CD4-positive, alpha-beta memory T cell (primary cell): ENCODE measurements at regions not wholly inside any gene's neighbourhood (a gene's known extent, or its start where the extent isn't known, plus 50 kb on each side); places are given as distances from the start of the nearest gene placed in this dataset.

ENCODE experiments used
- CTCF ChIA-PET: fragments of 350-600 bp; sonication (Branson Sonifier 250); formaldehyde crosslinking; loops from one replicate; lab custom pipeline; 2021; ENCODE audit warnings: inconsistent platforms; ENCODE audit not compliant: partially characterized antibody; lab: Charles Lee
- POLR2A ChIA-PET: fragments of 350-600 bp; sonication (Branson Sonifier 250); formaldehyde crosslinking; loops from one replicate; lab custom pipeline; 2021; ENCODE audit not compliant: partially characterized antibody; lab: Charles Lee
- DNase-seq, 5 donors: peaks; one replicate each; pipeline versions ENCODE4 v3.0.0 to v3.0.0-alpha.2; 2020 to 2022; ENCODE audit warnings: mixed read lengths in 1 of 5
- H3K27ac ChIP-seq: one replicate; pipeline ENCODE4 v1.7.0; 2013; ENCODE audit warnings: low read depth, low read length
- H3K27me3 ChIP-seq: 2 replicates; pipeline ENCODE4 v1.7.0; 2013; ENCODE audit warnings: mild to moderate bottlenecking, low read length, moderate library complexity; ENCODE audit not compliant: insufficient read depth
- H3K36me3 ChIP-seq: 2 replicates; pipeline ENCODE4 v1.7.0; 2013; ENCODE audit warnings: mild to moderate bottlenecking, low read length, moderate library complexity; ENCODE audit not compliant: insufficient read depth
- H3K4me1 ChIP-seq: 2 replicates; pipeline ENCODE4 v1.7.0; 2013; ENCODE audit warnings: mild to moderate bottlenecking, low read length, moderate library complexity; ENCODE audit not compliant: insufficient read depth
- H3K4me3 ChIP-seq, 2 donors: one replicate each; pipeline ENCODE4 v1.7.0; 2013; ENCODE audit warnings: low read length in 2 of 2, mild to moderate bottlenecking in 1 of 2
- H3K9me3 ChIP-seq, 2 donors: one replicate each; pipeline ENCODE4 v1.7.0; 2013; ENCODE audit warnings: low read length in 2 of 2, control low read depth in 1 of 2; ENCODE audit not compliant: control insufficient read depth in 1 of 2
- H3K27ac Mint-ChIP-seq, 7 donors: one replicate each; pipeline ENCODE4 v1.8.0; 2020 to 2021; ENCODE audit warnings: mixed read lengths in 7 of 7, mild to moderate bottlenecking in 6 of 7, inconsistent platforms in 3 of 7, moderate library complexity in 3 of 7
- H3K27me3 Mint-ChIP-seq, 2 donors: one replicate each; pipeline ENCODE4 v1.8.0; 2020 to 2021; ENCODE audit warnings: mixed read lengths in 2 of 2
- H3K36me3 Mint-ChIP-seq, 2 donors: one replicate each; pipeline ENCODE4 v1.8.0; 2020 to 2021; ENCODE audit warnings: mixed read lengths in 2 of 2, inconsistent platforms in 1 of 2, mild to moderate bottlenecking in 1 of 2
- H3K4me1 Mint-ChIP-seq, 4 donors: one replicate each; pipeline ENCODE4 v1.8.0; 2020 to 2021; ENCODE audit warnings: mixed read lengths in 4 of 4, mild to moderate bottlenecking in 1 of 4
- H3K4me3 Mint-ChIP-seq, 8 donors: one replicate each; pipeline ENCODE4 v1.8.0; 2020 to 2021; ENCODE audit warnings: mixed read lengths in 8 of 8, mild to moderate bottlenecking in 7 of 8, moderate library complexity in 6 of 8, inconsistent platforms in 3 of 8
- H3K9me3 Mint-ChIP-seq, 8 donors: one replicate each; pipeline ENCODE4 v1.8.0; 2020 to 2021; ENCODE audit warnings: mixed read lengths in 8 of 8, mild to moderate bottlenecking in 5 of 8, inconsistent platforms in 3 of 8, moderate library complexity in 1 of 8
- intact Hi-C: fragments of 100-400 bp; cut with micrococcal nuclease; formaldehyde crosslinking; loops from one replicate; pipeline ENCODE4 v1.15.1; 2023

DNA sequence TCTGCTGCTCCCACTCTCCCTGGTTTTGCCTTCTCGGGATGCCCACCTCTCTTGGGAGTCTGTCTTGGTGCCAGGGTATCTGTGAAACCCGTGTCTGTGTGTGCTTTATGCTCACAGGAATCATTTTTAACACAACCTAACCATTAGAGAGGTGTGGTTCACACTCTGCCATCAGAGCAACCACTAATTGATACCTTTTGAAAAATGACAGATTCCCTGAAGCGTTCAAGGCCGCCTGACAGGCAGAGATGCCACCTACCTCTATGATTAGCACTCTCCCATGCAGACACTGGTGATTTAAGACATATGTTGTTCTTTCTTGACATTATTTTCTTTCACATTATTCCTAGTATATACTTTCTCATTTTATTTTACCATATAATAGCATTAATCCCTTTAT lies 207.3 kb upstream of the SGCD start:
- H3K9me3 Mint-ChIP-seq: peaks cover 0 to 6% (median 0%) of the 10 kb centered on the region in 8 donors
- H3K4me1 Mint-ChIP-seq: no peaks in the 10 kb centered on the region
- H3K27ac Mint-ChIP-seq: no peak overlapping the region
- no peak overlapping the region for H3K27ac ChIP-seq
- intact Hi-C loops: no loop called here
- POLR2A ChIA-PET: no interaction called here
- H3K27me3 Mint-ChIP-seq: peaks cover 6 to 9% of the 10 kb centered on the region in 2 donors
- no peaks in the 10 kb centered on the region for H3K36me3 ChIP-seq
- DNase-seq: no peak
- H3K27me3 ChIP-seq: no peaks in the 10 kb centered on the region
- no peaks in the 10 kb centered on the region for H3K9me3 ChIP-seq
- H3K4me1 ChIP-seq: no peaks in the 10 kb centered on the region
- H3K36me3 Mint-ChIP-seq: no peaks in the 10 kb centered on the region
- no peak overlapping the region for H3K4me3 Mint-ChIP-seq
- H3K4me3 ChIP-seq: no peak overlapping the region
- CTCF ChIA-PET: no interaction called here

DNA sequence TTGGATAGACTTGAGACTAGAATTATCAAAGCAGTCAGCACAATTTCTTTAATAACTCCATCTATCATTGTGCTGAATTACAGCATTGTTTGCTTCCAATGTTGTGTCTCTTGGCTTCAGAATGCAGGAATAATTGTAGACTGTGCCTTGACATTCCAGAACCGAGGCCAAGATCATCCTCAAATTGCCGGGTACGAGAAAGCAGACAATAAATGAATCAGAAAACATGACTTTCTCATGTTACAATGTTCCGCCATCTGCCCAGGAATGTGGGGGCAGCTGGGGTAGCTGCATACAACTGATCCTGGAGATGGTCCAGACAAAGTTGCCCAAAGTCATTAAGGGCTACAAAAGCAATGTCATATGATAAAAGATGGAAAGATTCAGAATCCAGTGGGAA lies 206.2 kb upstream of the SGCD start:
- Histone ChIP-seq H3K9me3 (no peaks in the 10 kb centered on the region), H3K4me3 (no peak overlapping the region), H3K27ac (no peak overlapping the region), H3K27me3 (no peaks in the 10 kb centered on the region), H3K36me3 (no peaks in the 10 kb centered on the region), H3K4me1 (no peaks in the 10 kb centered on the region)
- H3K4me3 Mint-ChIP-seq: no peak overlapping the region
- no peak for DNase-seq
- H3K9me3 Mint-ChIP-seq: peaks cover 0 to 6% (median 0%) of the 10 kb centered on the region in 8 donors
- H3K27ac Mint-ChIP-seq: no peak overlapping the region
- intact Hi-C loops: no loop called here
- ChIA-PET POLR2A (no interaction called here), CTCF (no interaction called here)
- peaks cover 6 to 9% of the 10 kb centered on the region in 2 donors for H3K27me3 Mint-ChIP-seq
- no peaks in the 10 kb centered on the region for H3K4me1 Mint-ChIP-seq
- H3K36me3 Mint-ChIP-seq: no peaks in the 10 kb centered on the region

DNA sequence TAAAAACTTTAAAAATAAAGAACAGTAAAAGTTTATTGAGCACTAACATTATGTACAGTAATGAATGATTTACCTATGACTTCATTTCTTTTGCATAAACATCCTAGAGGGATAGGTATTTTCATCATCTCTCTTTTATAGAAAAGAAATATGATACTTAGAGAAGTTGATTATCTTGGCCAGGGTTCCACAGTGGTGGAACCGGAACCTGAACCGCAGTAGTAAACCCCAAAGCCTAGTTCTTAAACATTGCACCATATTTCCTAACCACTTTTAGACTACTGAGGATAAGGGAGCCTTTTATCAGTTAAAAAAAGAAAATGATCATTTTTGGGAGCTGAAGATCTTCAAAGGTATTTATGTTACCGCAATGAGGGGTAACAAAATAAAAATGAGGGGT lies 205.7 kb upstream of the SGCD start:
- H3K36me3 ChIP-seq: no peaks in the 10 kb centered on the region
- no peaks in the 10 kb centered on the region for H3K27me3 ChIP-seq
- no peaks in the 10 kb centered on the region for H3K4me1 Mint-ChIP-seq
- peaks cover 0 to 6% (median 0%) of the 10 kb centered on the region in 8 donors for H3K9me3 Mint-ChIP-seq
- no peak overlapping the region for H3K4me3 ChIP-seq
- H3K27ac Mint-ChIP-seq: no peak overlapping the region
- H3K9me3 ChIP-seq: no peaks in the 10 kb centered on the region
- intact Hi-C loops: no loop called here
- H3K36me3 Mint-ChIP-seq: no peaks in the 10 kb centered on the region
- H3K27ac ChIP-seq: no peak overlapping the region
- POLR2A ChIA-PET: no interaction called here
- DNase-seq: no peak
- CTCF ChIA-PET: no interaction called here
- H3K27me3 Mint-ChIP-seq: peaks cover 6 to 9% of the 10 kb centered on the region in 2 donors
- H3K4me3 Mint-ChIP-seq: no peak overlapping the region
- H3K4me1 ChIP-seq: no peaks in the 10 kb centered on the region

DNA sequence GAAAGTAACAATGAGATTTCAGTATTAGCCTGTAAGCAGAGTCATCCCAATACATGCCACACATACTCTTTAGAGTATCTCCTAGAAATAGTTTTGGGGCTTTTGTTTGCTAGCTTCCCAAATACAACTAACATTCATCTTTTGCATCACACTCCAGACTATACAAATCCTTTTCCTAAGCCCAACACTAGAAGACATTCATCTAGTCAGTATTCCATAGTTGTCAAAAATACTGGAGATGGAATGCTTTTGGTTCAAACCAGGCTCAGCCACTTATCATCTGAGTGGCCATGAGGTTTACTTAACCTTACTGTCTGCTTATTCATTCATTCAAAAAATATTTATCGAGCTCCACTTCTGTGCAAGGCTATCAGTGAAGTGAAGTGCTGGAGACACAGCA lies 205.1 kb upstream of the SGCD start:
- CTCF ChIA-PET: no interaction called here
- H3K4me3 ChIP-seq: no peak overlapping the region
- no peaks in the 10 kb centered on the region for H3K4me1 Mint-ChIP-seq
- DNase-seq: no peak
- H3K27ac ChIP-seq: no peak overlapping the region
- no peaks in the 10 kb centered on the region for H3K36me3 ChIP-seq
- H3K9me3 ChIP-seq: no peaks in the 10 kb centered on the region
- H3K36me3 Mint-ChIP-seq: no peaks in the 10 kb centered on the region
- POLR2A ChIA-PET: no interaction called here
- H3K4me1 ChIP-seq: no peaks in the 10 kb centered on the region
- H3K9me3 Mint-ChIP-seq: peaks cover 0 to 6% (median 0%) of the 10 kb centered on the region in 8 donors
- H3K27me3 Mint-ChIP-seq: peaks cover 6 to 9% of the 10 kb centered on the region in 2 donors
- no peak overlapping the region for H3K4me3 Mint-ChIP-seq
- H3K27me3 ChIP-seq: no peaks in the 10 kb centered on the region
- intact Hi-C loops: no loop called here
- no peak overlapping the region for H3K27ac Mint-ChIP-seq

DNA sequence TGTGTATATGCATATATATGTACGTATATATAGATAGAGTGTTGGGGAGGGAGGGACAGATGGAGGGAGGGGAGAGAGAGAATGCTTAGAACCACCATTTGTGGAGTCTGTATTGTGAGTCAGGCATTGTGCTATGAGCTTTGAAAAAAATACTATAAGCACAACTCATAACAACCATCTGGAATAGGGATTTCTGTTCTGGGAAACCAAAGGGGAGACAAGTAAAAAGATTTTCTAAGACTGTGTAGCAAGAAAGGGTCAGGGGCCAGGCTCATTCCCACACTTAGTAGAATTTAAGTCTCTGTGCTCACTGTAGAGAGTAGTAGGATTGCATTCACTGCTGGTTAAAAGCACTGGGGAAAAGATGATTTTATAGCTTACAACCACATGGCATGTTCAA lies 202.3 kb upstream of the SGCD start:
- Histone ChIP-seq H3K9me3 (no peaks in the 10 kb centered on the region), H3K4me1 (no peaks in the 10 kb centered on the region), H3K36me3 (no peaks in the 10 kb centered on the region), H3K4me3 (no peak overlapping the region), H3K27me3 (no peaks in the 10 kb centered on the region), H3K27ac (no peak overlapping the region)
- Mint-ChIP-seq H3K27ac (no peak overlapping the region), H3K27me3 (peaks cover 1 to 7% of the 10 kb centered on the region in 2 donors), H3K4me3 (no peak overlapping the region), H3K9me3 (peaks cover 0 to 4% (median 0%) of the 10 kb centered on the region in 8 donors), H3K4me1 (no peaks in the 10 kb centered on the region), H3K36me3 (no peaks in the 10 kb centered on the region)
- POLR2A ChIA-PET: no interaction called here
- DNase-seq: no peak
- CTCF ChIA-PET: no interaction called here
- intact Hi-C loops: no loop called here

DNA sequence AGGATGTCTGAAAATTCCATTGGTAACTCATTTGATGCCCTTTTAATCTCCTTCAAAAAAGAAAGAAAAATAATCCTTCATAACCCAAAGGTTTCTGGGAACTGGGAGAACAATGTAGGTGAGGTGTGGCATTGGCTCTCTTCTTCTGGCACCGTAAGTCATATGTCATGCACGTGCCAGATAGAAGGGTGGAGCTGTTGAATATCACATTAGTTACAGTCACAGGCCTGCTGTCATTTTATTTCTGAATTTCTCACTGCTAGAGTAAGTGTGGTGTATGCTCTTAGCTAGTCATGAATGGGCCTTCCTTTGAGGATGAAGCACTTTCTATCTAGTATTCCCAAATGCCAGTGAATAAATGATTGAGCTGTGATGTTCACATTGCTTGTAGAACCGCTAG lies 201.8 kb upstream of the SGCD start:
- POLR2A ChIA-PET: no interaction called here
- Histone ChIP-seq H3K4me1 (no peaks in the 10 kb centered on the region), H3K27me3 (no peaks in the 10 kb centered on the region), H3K36me3 (no peaks in the 10 kb centered on the region), H3K27ac (no peak overlapping the region), H3K9me3 (no peaks in the 10 kb centered on the region), H3K4me3 (no peak overlapping the region)
- DNase-seq: no peak
- H3K27ac Mint-ChIP-seq: no peak overlapping the region
- intact Hi-C loops: no loop called here
- no peaks in the 10 kb centered on the region for H3K4me1 Mint-ChIP-seq
- no peaks in the 10 kb centered on the region for H3K36me3 Mint-ChIP-seq
- CTCF ChIA-PET: no interaction called here
- peaks cover 0 to 5% of the 10 kb centered on the region in 2 donors for H3K27me3 Mint-ChIP-seq
- peaks cover 0 to 4% (median 0%) of the 10 kb centered on the region in 8 donors for H3K9me3 Mint-ChIP-seq
- H3K4me3 Mint-ChIP-seq: no peak overlapping the region

DNA sequence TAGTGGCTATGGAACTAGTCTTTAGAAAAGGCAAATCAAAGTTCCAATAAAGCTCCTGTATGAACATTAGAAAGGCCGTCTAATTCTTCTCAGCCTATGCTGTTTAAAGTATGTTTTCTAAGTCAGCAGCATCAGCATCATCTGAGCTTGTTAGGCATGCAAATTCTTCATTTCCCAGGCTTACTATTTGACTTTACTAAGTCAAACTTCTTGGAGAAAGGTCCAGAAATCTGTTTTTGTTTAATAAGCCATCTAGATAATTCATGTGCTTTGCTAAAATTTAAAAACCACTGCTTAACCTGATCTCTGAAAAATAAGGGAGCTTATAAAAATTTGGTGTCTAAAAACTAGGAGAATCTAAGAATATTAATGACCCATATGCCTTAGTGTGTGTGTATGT lies 200.2 kb upstream of the SGCD start:
- H3K36me3 Mint-ChIP-seq: no peaks in the 10 kb centered on the region
- DNase-seq: no peak
- H3K4me1 ChIP-seq: no peaks in the 10 kb centered on the region
- no peaks in the 10 kb centered on the region for H3K27me3 Mint-ChIP-seq
- H3K4me3 Mint-ChIP-seq: no peak overlapping the region
- H3K27ac Mint-ChIP-seq: no peak overlapping the region
- no peaks in the 10 kb centered on the region for H3K27me3 ChIP-seq
- intact Hi-C loops: no loop called here
- POLR2A ChIA-PET: no interaction called here
- no peaks in the 10 kb centered on the region for H3K9me3 ChIP-seq
- CTCF ChIA-PET: no interaction called here
- H3K4me1 Mint-ChIP-seq: no peaks in the 10 kb centered on the region
- H3K27ac ChIP-seq: no peak overlapping the region
- H3K4me3 ChIP-seq: no peak overlapping the region
- no peaks in the 10 kb centered on the region for H3K36me3 ChIP-seq
- H3K9me3 Mint-ChIP-seq: peaks cover 0 to 4% (median 0%) of the 10 kb centered on the region in 8 donors

DNA sequence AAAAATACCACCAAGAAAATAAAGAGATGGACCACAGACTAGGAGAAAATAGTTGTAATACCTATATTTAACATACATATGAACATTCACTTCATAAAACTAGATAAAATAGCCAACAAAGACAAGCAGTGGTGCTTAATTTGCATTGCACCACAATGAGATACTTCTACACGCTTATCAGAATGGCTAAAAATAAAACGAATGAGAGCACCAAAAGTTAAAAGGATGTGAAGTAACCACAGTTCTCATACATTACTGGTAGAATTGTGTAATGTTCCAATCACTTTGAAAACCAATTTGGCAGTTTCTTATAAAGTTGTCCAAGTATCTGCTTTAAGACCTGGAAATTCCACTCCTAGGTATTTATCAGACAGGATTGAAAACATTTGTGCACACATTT lies 198.9 kb upstream of the SGCD start:
- Histone ChIP-seq H3K36me3 (no peaks in the 10 kb centered on the region), H3K27ac (no peak overlapping the region), H3K4me3 (no peak overlapping the region), H3K9me3 (no peaks in the 10 kb centered on the region), H3K27me3 (no peaks in the 10 kb centered on the region), H3K4me1 (no peaks in the 10 kb centered on the region)
- H3K9me3 Mint-ChIP-seq: peaks cover 0 to 4% (median 0%) of the 10 kb centered on the region in 8 donors
- DNase-seq: no peak
- no peak overlapping the region for H3K27ac Mint-ChIP-seq
- ChIA-PET CTCF (no interaction called here), POLR2A (no interaction called here)
- no peaks in the 10 kb centered on the region for H3K27me3 Mint-ChIP-seq
- no peaks in the 10 kb centered on the region for H3K4me1 Mint-ChIP-seq
- no peaks in the 10 kb centered on the region for H3K36me3 Mint-ChIP-seq
- no peak overlapping the region for H3K4me3 Mint-ChIP-seq
- intact Hi-C loops: no loop called here
